Gastroesophageal sphincter (tissue), 4 donors: ENCODE measurements at regions not wholly inside any gene's neighbourhood (a gene's known extent, or its start where the extent isn't known, plus 50 kb on each side); places are given as distances from the start of the nearest gene placed in this dataset.
"Not testable (repeated sequence)": the region's sequence is repeated elsewhere in the genome, so short reads cannot be mapped to it uniquely, and the experiment has no call there.

Source experiments
- ATAC-seq: fragments of 150-250 bp; one replicate; pipeline ENCODE4 v1.9.1; 2016; ENCODE audit warnings: mild to moderate bottlenecking, moderate library complexity
- H3K27ac ChIP-seq, 4 donors: fragments of 200-600 bp; sonication (generic) in 3 of 4; 1 replicate in 3 of 4; 2 replicates in 1 of 4; pipeline ENCODE4 v1.5.1; 2016 to 2019
- H3K27me3 ChIP-seq: fragments of 200-600 bp; sonication (generic); one replicate; pipeline ENCODE4 v1.5.1; 2019
- H3K36me3 ChIP-seq, 2 donors: fragments of 200-600 bp; sonication (generic); one replicate each; pipeline ENCODE4 v1.5.1; 2019; ENCODE audit warnings: control low read depth in 1 of 2
- H3K4me1 ChIP-seq, 3 donors: fragments of 200-600 bp; sonication (generic); 1 replicate in 2 of 3; 2 replicates in 1 of 3; pipeline ENCODE4 v1.5.1; 2016 to 2019; ENCODE audit warnings: control low read depth in 2 of 3
- H3K4me3 ChIP-seq, 2 donors: fragments of 200-600 bp; sonication (generic); one replicate each; pipeline ENCODE4 v1.5.1; 2019; ENCODE audit warnings: mild to moderate bottlenecking in 1 of 2, moderate library complexity in 1 of 2
- H3K9me3 ChIP-seq, 3 donors: fragments of 200-600 bp; sonication (generic); one replicate each; pipeline ENCODE4 v1.5.1; 2017 to 2019; ENCODE audit warnings: control low read depth in 2 of 3
- CTCF ChIP-seq, 4 experiments: fragments of 200-600 bp in 2 of 4; fragments of 450-650 bp in 2 of 4; sonication (generic) in 1 of 4; IDR thresholded peaks; one replicate each; pipeline ENCODE4 v1.5.1; 2017 to 2019; ENCODE audit warnings: antibody characterized with exemption in 4 of 4, mild to moderate bottlenecking in 2 of 4, moderate library complexity in 2 of 4
- EP300 ChIP-seq: sonication (generic); formaldehyde crosslinking; IDR thresholded peaks from one replicate; pipeline ENCODE4 v1.6.1; 2017; ENCODE audit warnings: antibody characterized with exemption, mild to moderate bottlenecking
- POLR2A ChIP-seq, 2 donors: fragments of 450-650 bp; IDR thresholded peaks; one replicate each; pipeline ENCODE4 v1.6.1; 2017; ENCODE audit warnings: antibody characterized with exemption in 2 of 2, mild to moderate bottlenecking in 2 of 2, moderate library complexity in 1 of 2
- POLR2AphosphoS5 ChIP-seq: sonication (generic); formaldehyde crosslinking; IDR thresholded peaks from one replicate; pipeline ENCODE4 v1.6.1; 2017; ENCODE audit warnings: antibody characterized with exemption
- WGBS, 2 donors: methylation state at CpG; one replicate each; pipeline ENCODE4 v1.1.5; 2018; ENCODE audit warnings: low coverage in 1 of 2; 5-methylcytosine and 5-hydroxymethylcytosine counted together

GRCh38 chr16:31674686-31675085, 147.0 kb downstream of the AHSP start:
- peaks cover 15% of the 10 kb centered on the region for H3K27me3 ChIP-seq
- H3K4me1 ChIP-seq, result no peaks in the 10 kb centered on the region
- no peak overlapping the region for H3K4me3 ChIP-seq
- H3K9me3 ChIP-seq, result no peaks in the 10 kb centered on the region
- TF ChIP-seq POLR2A (IDR thresholded peaks at IDR 0.05), result no peak
- TF ChIP-seq EP300, result no peak
- no peak for TF ChIP-seq POLR2AphosphoS5
- TF ChIP-seq CTCF (IDR thresholded peaks at IDR 0.05), result no peak
- no peaks in the 10 kb centered on the region for H3K36me3 ChIP-seq
- no peak for ATAC-seq
- 41 to 43% methylated on average over 1 of the region's 1 CpG for WGBS, 2 donors
- no peak overlapping the region for H3K27ac ChIP-seq

- Histone ChIP-seq H3K27ac (no peak overlapping the region), H3K4me1 (no peaks in the 10 kb centered on the region), H3K36me3 (no peaks in the 10 kb centered on the region), H3K27me3 (peaks cover 21% of the 10 kb centered on the region), H3K9me3 (no peaks in the 10 kb centered on the region), H3K4me3 (no peak overlapping the region)
- ATAC-seq, result no peak
- no peak for TF ChIP-seq POLR2AphosphoS5
- TF ChIP-seq POLR2A (IDR thresholded peaks at IDR 0.05), result no peak
- TF ChIP-seq EP300, result no peak
- no peak for TF ChIP-seq CTCF (IDR thresholded peaks at IDR 0.05)
These were observed 149.0 kb downstream of the AHSP start for GRCh38 chr16:31676731-31677130.

GRCh38 chr16:31678649-31679325, 151.1 kb downstream of the AHSP start:
- ATAC-seq, result no peak

GRCh38 chr16:31689331-31689730, 161.6 kb downstream of the AHSP start:
- H3K4me1 ChIP-seq, H3K27ac ChIP-seq, ATAC-seq, H3K36me3 ChIP-seq, H3K9me3 ChIP-seq, H3K4me3 ChIP-seq: not testable (repeated sequence)
- 29 to 55% methylated on average over 2 of the region's 2 CpGs for WGBS, 2 donors
- H3K27me3 ChIP-seq, result peaks cover 25% of the 10 kb centered on the region

More at GRCh38 chr16:31678649-31679325, 151.1 kb downstream of the AHSP start:
- no peak overlapping the region for H3K27ac ChIP-seq
- TF ChIP-seq POLR2AphosphoS5 (no peak), POLR2A (IDR thresholded peaks at IDR 0.05) (no peak), EP300 (no peak), CTCF (IDR thresholded peaks at IDR 0.05) (no peak)
- H3K27me3 ChIP-seq, result peaks cover 12% of the 10 kb centered on the region
- 55 to 63% methylated on average over 6 to 7 of the region's 7 CpGs for WGBS, 2 donors
- no peaks in the 10 kb centered on the region for H3K4me1 ChIP-seq
- H3K4me3 ChIP-seq, result no peak overlapping the region
- no peaks in the 10 kb centered on the region for H3K9me3 ChIP-seq
- no peaks in the 10 kb centered on the region for H3K36me3 ChIP-seq

GRCh38 chr16:31692338-31692737, 164.6 kb downstream of the AHSP start:
- H3K9me3 ChIP-seq, H3K27me3 ChIP-seq, H3K27ac ChIP-seq, H3K4me3 ChIP-seq, H3K36me3 ChIP-seq, ATAC-seq, H3K4me1 ChIP-seq: not testable (repeated sequence)
- WGBS, 2 donors, result 65% methylated on average over 3 of the region's 3 CpGs; no CpG with 5 or more reads in 1 of the 2 donors

GRCh38 chr16:31693733-31694132, 166.0 kb downstream of the AHSP start:
- no peak overlapping the region for H3K4me3 ChIP-seq
- no peaks in the 10 kb centered on the region for H3K9me3 ChIP-seq
- no peak overlapping the region for H3K27ac ChIP-seq
- no peaks in the 10 kb centered on the region for H3K4me1 ChIP-seq
- H3K36me3 ChIP-seq, result no peaks in the 10 kb centered on the region
- TF ChIP-seq EP300 (no peak), CTCF (IDR thresholded peaks at IDR 0.05) (no peak), POLR2A (IDR thresholded peaks at IDR 0.05) (no peak), POLR2AphosphoS5 (no peak)
- no peak for ATAC-seq
- peaks cover 4% of the 10 kb centered on the region for H3K27me3 ChIP-seq
- WGBS, 2 donors, result 92% methylated on average over 4 of the region's 6 CpGs; no CpG with 5 or more reads in 1 of the 2 donors
